Spleen (tissue), 11 donors: ENCODE measurements at regions not wholly inside any gene's neighbourhood (a gene's known extent, or its start where the extent isn't known, plus 50 kb on each side); places are given as distances from the start of the nearest gene placed in this dataset.
"Not testable (repeated sequence)": the region's sequence is repeated elsewhere in the genome, so short reads cannot be mapped to it uniquely, and the experiment has no call there.

ENCODE experiments used
- DNase-seq: peaks from one replicate; pipeline ENCODE4 v3.0.0-alpha.2; 2020
- H3K27ac ChIP-seq, 8 donors: fragments of 200-600 bp; sonication (generic) in 7 of 8; 1 replicate in 4 of 8; 2 replicates in 4 of 8; pipeline versions ENCODE4 v1.5.0 to v1.8.0; 2016 to 2021; ENCODE audit warnings: inconsistent platforms in 4 of 8, mild to moderate bottlenecking in 4 of 8, moderate library complexity in 1 of 8
- H3K27me3 ChIP-seq, 7 donors: fragments of 200-600 bp; sonication (generic) in 6 of 7; replicated peaks in 1 of 7; 1 replicate in 4 of 7; 2 replicates in 3 of 7; pipeline versions ENCODE4 v1.5.0 to v1.8.0; 2016 to 2021; ENCODE audit warnings: inconsistent platforms in 3 of 7, mild to moderate bottlenecking in 1 of 7
- H3K36me3 ChIP-seq, 6 donors: fragments of 200-600 bp; sonication (generic) in 5 of 6; 1 replicate in 4 of 6; 2 replicates in 2 of 6; pipeline versions ENCODE4 v1.5.0 to v1.8.0; 2016 to 2021; ENCODE audit warnings: inconsistent platforms in 2 of 6
- H3K4me1 ChIP-seq, 6 donors: fragments of 200-600 bp; sonication (generic) in 5 of 6; 1 replicate in 3 of 6; 2 replicates in 3 of 6; pipeline versions ENCODE4 v1.5.0 to v1.8.0; 2016 to 2021; ENCODE audit warnings: inconsistent platforms in 3 of 6
- H3K4me3 ChIP-seq, 8 donors: fragments of 200-600 bp; sonication (generic) in 7 of 8; 1 replicate in 4 of 8; 2 replicates in 4 of 8; pipeline versions ENCODE4 v1.5.0 to v1.8.0; 2016 to 2021; ENCODE audit warnings: inconsistent platforms in 4 of 8, mild to moderate bottlenecking in 4 of 8, moderate library complexity in 2 of 8
- H3K9me3 ChIP-seq, 8 donors: fragments of 200-600 bp; sonication (generic) in 7 of 8; 1 replicate in 4 of 8; 2 replicates in 4 of 8; pipeline versions ENCODE4 v1.5.0 to v1.8.0; 2016 to 2021; ENCODE audit warnings: inconsistent platforms in 4 of 8
- POLR2A ChIP-seq, 3 donors: fragments of 450-650 bp; IDR thresholded peaks; one replicate each; pipeline ENCODE4 v1.5.1; 2017; ENCODE audit warnings: antibody characterized with exemption in 3 of 3, mild to moderate bottlenecking in 1 of 3
- POLR2AphosphoS5 ChIP-seq, 3 donors: sonication (generic); formaldehyde crosslinking; IDR thresholded peaks; one replicate each; pipeline ENCODE4 v1.5.1; 2017; ENCODE audit warnings: antibody characterized with exemption in 3 of 3
- WGBS, 5 donors: extraction: QIAGEN DNeasy Blood & Tissue Kit in 3 of 5; methylation state at CpG; one replicate each; pipeline versions ENCODE4 v1.1.5 to v1.1.7; 2013 to 2018; 5-methylcytosine and 5-hydroxymethylcytosine counted together
- intact Hi-C: fragments of 100-400 bp; cut with DNase I; formaldehyde crosslinking; loops from one replicate; pipeline ENCODE4 v1.15.0; 2023; ENCODE audit warnings: low total_unique reads
- TF ChIP-seq, protein P1 (sequence below), 11 experiments: fragments of 200-600 bp in 7 of 11; fragments of 450-650 bp in 4 of 11; sonication (generic) in 4 of 11; IDR thresholded peaks in 8 of 11; conservative IDR thresholded peaks in 3 of 11; 1 replicate in 7 of 11; 2 replicates in 4 of 11; pipeline versions ENCODE4 v1.4.0 to v1.8.0; 2016 to 2021; ENCODE audit warnings: antibody characterized with exemption in 11 of 11, inconsistent platforms in 4 of 11, mild to moderate bottlenecking in 1 of 11
- donor health status: healthy with polysubstance abuse.
- donor health status: DM: no; HTN: no; CAD: no; lungs with moderate emphysema.
- donor health status: DM: no; HTN: no; CAD: no.
- donor health status: Bipolar disorder and iron deficiency.
- donor health status: healthy.
- donor health status: DM: no; HTN: no; CAD: no.
- donor health status: DM: yes; HTN: yes; CAD: no.

DNA sequence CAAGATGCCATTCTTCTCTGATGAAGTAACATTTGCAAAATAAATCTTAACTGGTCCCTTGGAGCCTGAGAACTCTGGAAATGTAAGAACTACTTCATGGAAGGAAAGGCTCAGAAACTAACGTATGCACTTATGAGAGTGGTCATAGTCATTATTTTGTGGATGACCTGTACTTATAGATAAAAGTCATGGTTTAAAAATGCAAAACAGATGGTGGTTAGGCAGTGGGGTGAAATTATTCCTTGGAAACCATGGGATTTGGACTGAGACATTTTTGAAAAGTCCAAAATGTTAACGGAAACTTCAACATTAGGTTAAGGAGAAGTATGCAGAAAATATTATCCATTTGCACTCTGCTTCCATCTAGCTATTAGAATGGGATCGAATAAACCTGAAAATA lies 223.0 kb downstream of the ICOS start:
- DNase-seq = no peak
- TF ChIP-seq, protein P1, sequence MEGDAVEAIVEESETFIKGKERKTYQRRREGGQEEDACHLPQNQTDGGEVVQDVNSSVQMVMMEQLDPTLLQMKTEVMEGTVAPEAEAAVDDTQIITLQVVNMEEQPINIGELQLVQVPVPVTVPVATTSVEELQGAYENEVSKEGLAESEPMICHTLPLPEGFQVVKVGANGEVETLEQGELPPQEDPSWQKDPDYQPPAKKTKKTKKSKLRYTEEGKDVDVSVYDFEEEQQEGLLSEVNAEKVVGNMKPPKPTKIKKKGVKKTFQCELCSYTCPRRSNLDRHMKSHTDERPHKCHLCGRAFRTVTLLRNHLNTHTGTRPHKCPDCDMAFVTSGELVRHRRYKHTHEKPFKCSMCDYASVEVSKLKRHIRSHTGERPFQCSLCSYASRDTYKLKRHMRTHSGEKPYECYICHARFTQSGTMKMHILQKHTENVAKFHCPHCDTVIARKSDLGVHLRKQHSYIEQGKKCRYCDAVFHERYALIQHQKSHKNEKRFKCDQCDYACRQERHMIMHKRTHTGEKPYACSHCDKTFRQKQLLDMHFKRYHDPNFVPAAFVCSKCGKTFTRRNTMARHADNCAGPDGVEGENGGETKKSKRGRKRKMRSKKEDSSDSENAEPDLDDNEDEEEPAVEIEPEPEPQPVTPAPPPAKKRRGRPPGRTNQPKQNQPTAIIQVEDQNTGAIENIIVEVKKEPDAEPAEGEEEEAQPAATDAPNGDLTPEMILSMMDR (IDR thresholded peaks at IDR 0.05 in 8 of 11, conservative IDR thresholded peaks at IDR 0.05 in 3 of 11) = no peak
- TF ChIP-seq POLR2AphosphoS5 (IDR thresholded peaks at IDR 0.05) = no peak
- no peak for TF ChIP-seq POLR2A (IDR thresholded peaks at IDR 0.05)
- Histone ChIP-seq H3K9me3 (peaks cover 0 to 20% (median 13%) of the 10 kb centered on the region in 8 donors), H3K4me3 (no peak overlapping the region), H3K27ac (no peak overlapping the region), H3K36me3 (no peaks in the 10 kb centered on the region), H3K4me1 (no peaks in the 10 kb centered on the region), H3K27me3 (peaks cover 0 to 3% (median 0%) of the 10 kb centered on the region in 7 donors)
- 83 to 95% (median 88%) methylated on average over 3 of the region's 3 CpGs for WGBS, 5 donors
- intact Hi-C loops = no loop called here

DNA sequence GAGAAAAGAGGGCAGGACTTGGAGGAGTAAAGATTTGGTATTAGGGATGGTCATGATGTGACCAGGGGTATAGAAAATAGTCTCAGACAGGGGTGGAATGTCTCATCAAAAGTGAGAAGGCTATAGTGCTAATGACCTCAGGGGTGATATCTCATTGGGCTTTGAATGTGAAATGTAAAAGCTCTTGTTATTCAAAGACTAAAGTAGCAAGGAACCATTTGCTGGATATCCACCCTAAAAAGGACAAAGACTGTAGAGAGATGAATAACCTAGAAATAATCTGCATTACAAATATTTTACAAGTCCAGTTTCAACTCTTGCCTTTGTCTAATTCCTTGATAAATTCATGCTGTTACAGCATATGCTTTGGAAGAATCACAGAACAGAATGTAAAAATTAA lies 224.4 kb downstream of the ICOS start:
- peaks cover 0 to 3% (median 0%) of the 10 kb centered on the region in 7 donors for H3K27me3 ChIP-seq
- H3K4me3 ChIP-seq = no peak overlapping the region
- peaks cover 0 to 20% (median 13%) of the 10 kb centered on the region in 8 donors for H3K9me3 ChIP-seq
- H3K4me1 ChIP-seq = no peaks in the 10 kb centered on the region
- intact Hi-C loops = no loop called here
- no peak overlapping the region for H3K27ac ChIP-seq
- H3K36me3 ChIP-seq = no peaks in the 10 kb centered on the region
- no peak for DNase-seq
- TF ChIP-seq POLR2AphosphoS5 (IDR thresholded peaks at IDR 0.05) (no peak), POLR2A (IDR thresholded peaks at IDR 0.05) (no peak)
- TF ChIP-seq, protein P1 (IDR thresholded peaks at IDR 0.05 in 8 of 11, conservative IDR thresholded peaks at IDR 0.05 in 3 of 11) = no peak

GRCh38 chr2:204161886-204162285 lies 225.3 kb downstream of the ICOS start:
- intact Hi-C loops = no loop called here

GRCh38 chr2:204166961-204167360 lies 230.4 kb downstream of the ICOS start:
- Histone ChIP-seq H3K27ac (no peak overlapping the region), H3K4me1 (no peaks in the 10 kb centered on the region), H3K9me3 (peaks cover 0 to 5% (median 0%) of the 10 kb centered on the region in 8 donors), H3K36me3 (no peaks in the 10 kb centered on the region), H3K27me3 (peaks cover 0 to 3% (median 0%) of the 10 kb centered on the region in 7 donors), H3K4me3 (no peak overlapping the region)
- 75 to 87% (median 84%) methylated on average over 3 of the region's 3 CpGs for WGBS, 5 donors
- intact Hi-C loops = no loop called here
- TF ChIP-seq POLR2AphosphoS5 (IDR thresholded peaks at IDR 0.05) (no peak), POLR2A (IDR thresholded peaks at IDR 0.05) (no peak)
- TF ChIP-seq, protein P1 (IDR thresholded peaks at IDR 0.05 in 8 of 11, conservative IDR thresholded peaks at IDR 0.05 in 3 of 11) = no peak
- DNase-seq = no peak

More at GRCh38 chr2:204161886-204162285, 225.3 kb downstream of the ICOS start:
- Histone ChIP-seq H3K4me1 (no peaks in the 10 kb centered on the region), H3K36me3 (no peaks in the 10 kb centered on the region), H3K9me3 (peaks cover 0 to 20% (median 13%) of the 10 kb centered on the region in 8 donors), H3K4me3 (no peak overlapping the region), H3K27ac (no peak overlapping the region), H3K27me3 (peaks cover 0 to 3% (median 0%) of the 10 kb centered on the region in 7 donors)
- no peak for DNase-seq
- no peak for TF ChIP-seq POLR2AphosphoS5 (IDR thresholded peaks at IDR 0.05)
- TF ChIP-seq, protein P1 (IDR thresholded peaks at IDR 0.05 in 8 of 11, conservative IDR thresholded peaks at IDR 0.05 in 3 of 11) = no peak
- 87 to 99% (median 94%) methylated on average over 3 of the region's 3 CpGs for WGBS, 5 donors

- intact Hi-C loops, H3K27me3 ChIP-seq, H3K27ac ChIP-seq, DNase-seq, H3K4me3 ChIP-seq, H3K4me1 ChIP-seq, H3K36me3 ChIP-seq, H3K9me3 ChIP-seq: not testable (repeated sequence)
- 87 to 97% (median 96%) methylated on average over 6 of the region's 6 CpGs for WGBS, 5 donors
Observed at GRCh38 chr2:204167670-204168069, 231.1 kb downstream of the ICOS start.
